Upper lobe of left lung (tissue), 6 donors: ENCODE measurements at regions not wholly inside any gene's neighbourhood (a gene's known extent, or its start where the extent isn't known, plus 50 kb on each side); places are given as distances from the start of the nearest gene placed in this dataset.

Experiments used
- ATAC-seq, 2 donors: fragments of 200-7000 bp; cut with Tn5 transposase; one replicate each; pipeline ENCODE4 v1.9.1; 2022; ENCODE audit warnings: mild to moderate bottlenecking in 2 of 2, moderate library complexity in 2 of 2; ENCODE audit not compliant: low FRiP score in 2 of 2
- DNase-seq, 2 donors: peaks; one replicate each; pipeline ENCODE4 v3.0.0-alpha.2; 2019 to 2020
- H3K27ac ChIP-seq, 4 donors: fragments of 200-600 bp; sonication (generic); one replicate each; pipeline ENCODE4 v1.5.1; 2016 to 2019
- H3K27me3 ChIP-seq, 4 donors: fragments of 200-600 bp; sonication (generic); one replicate each; pipeline ENCODE4 v1.5.1; 2017 to 2019
- H3K36me3 ChIP-seq, 4 donors: fragments of 200-600 bp; sonication (generic); one replicate each; pipeline ENCODE4 v1.5.1; 2016 to 2019
- H3K4me1 ChIP-seq, 4 donors: fragments of 200-600 bp; sonication (generic); one replicate each; pipeline ENCODE4 v1.5.1; 2018 to 2019
- H3K4me3 ChIP-seq, 4 donors: fragments of 200-600 bp; sonication (generic); one replicate each; pipeline ENCODE4 v1.5.1; 2017 to 2019; ENCODE audit warnings: mild to moderate bottlenecking in 2 of 4, moderate library complexity in 1 of 4
- H3K9me3 ChIP-seq, 4 donors: fragments of 200-600 bp; sonication (generic); one replicate each; pipeline ENCODE4 v1.5.1; 2018 to 2019
- EP300 ChIP-seq, 4 donors: sonication (generic); formaldehyde crosslinking; IDR thresholded peaks; one replicate each; pipeline ENCODE4 v1.5.1; 2017; ENCODE audit warnings: antibody characterized with exemption in 4 of 4, control low read depth in 2 of 4
- POLR2A ChIP-seq, 4 donors: fragments of 450-650 bp; IDR thresholded peaks; one replicate each; pipeline ENCODE4 v1.5.1; 2016 to 2017; ENCODE audit warnings: antibody characterized with exemption in 4 of 4, mild to moderate bottlenecking in 2 of 4
- POLR2AphosphoS5 ChIP-seq, 2 donors: sonication (generic); formaldehyde crosslinking; IDR thresholded peaks; one replicate each; pipeline ENCODE4 v1.5.1; 2017; ENCODE audit warnings: antibody characterized with exemption in 2 of 2
- WGBS, 2 donors: methylation state at CpG; one replicate each; pipeline ENCODE4 v1.1.5; 2017 to 2018; 5-methylcytosine and 5-hydroxymethylcytosine counted together
- TF ChIP-seq, protein P1 (sequence below), 6 experiments: fragments of 450-650 bp in 4 of 6; fragments of 200-600 bp in 2 of 6; sonication (generic) in 2 of 6; IDR thresholded peaks; one replicate each; pipeline ENCODE4 v1.5.1; 2016 to 2019; ENCODE audit warnings: antibody characterized with exemption in 6 of 6
- donor health status: DM: no; HTN: no; CAD: no; lungs with moderate emphysema.
- donor health status: DM: no; HTN: yes; CAD: no; lungs with severe emphysema.

DNA sequence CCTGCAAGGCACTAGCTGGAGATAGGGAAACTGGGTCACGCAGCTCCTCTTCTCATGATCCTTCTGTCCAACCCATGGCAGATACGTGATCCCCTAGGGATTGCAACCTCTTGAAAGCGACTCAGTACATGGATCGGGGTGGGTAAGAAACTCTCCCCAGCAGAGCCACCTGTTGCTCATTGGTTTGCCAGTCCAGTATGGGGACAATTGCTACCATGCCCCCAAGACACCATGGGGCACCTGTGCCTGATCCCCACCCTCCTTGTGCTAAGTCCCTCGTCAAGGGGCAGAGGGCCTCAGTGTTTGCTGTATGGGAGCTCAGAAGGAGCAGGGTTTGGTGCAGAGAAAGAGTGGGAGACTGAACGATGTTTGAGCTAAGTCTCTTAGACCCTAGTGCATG is 500.9 kb downstream of the ENC1 start:
- 92 to 96% methylated on average over 6 of the region's 6 CpGs for WGBS, 2 donors
- ATAC-seq (no peak), DNase-seq (no peak)
- no peak overlapping the region for H3K27ac ChIP-seq
- H3K4me3 ChIP-seq, result no peak overlapping the region
- TF ChIP-seq, protein P1, sequence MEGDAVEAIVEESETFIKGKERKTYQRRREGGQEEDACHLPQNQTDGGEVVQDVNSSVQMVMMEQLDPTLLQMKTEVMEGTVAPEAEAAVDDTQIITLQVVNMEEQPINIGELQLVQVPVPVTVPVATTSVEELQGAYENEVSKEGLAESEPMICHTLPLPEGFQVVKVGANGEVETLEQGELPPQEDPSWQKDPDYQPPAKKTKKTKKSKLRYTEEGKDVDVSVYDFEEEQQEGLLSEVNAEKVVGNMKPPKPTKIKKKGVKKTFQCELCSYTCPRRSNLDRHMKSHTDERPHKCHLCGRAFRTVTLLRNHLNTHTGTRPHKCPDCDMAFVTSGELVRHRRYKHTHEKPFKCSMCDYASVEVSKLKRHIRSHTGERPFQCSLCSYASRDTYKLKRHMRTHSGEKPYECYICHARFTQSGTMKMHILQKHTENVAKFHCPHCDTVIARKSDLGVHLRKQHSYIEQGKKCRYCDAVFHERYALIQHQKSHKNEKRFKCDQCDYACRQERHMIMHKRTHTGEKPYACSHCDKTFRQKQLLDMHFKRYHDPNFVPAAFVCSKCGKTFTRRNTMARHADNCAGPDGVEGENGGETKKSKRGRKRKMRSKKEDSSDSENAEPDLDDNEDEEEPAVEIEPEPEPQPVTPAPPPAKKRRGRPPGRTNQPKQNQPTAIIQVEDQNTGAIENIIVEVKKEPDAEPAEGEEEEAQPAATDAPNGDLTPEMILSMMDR (IDR thresholded peaks at IDR 0.05), result no peak
- TF ChIP-seq EP300 (IDR thresholded peaks at IDR 0.05) (no peak), POLR2A (IDR thresholded peaks at IDR 0.05) (no peak), POLR2AphosphoS5 (IDR thresholded peaks at IDR 0.05) (no peak)
- peaks cover 0 to 3% (median 0%) of the 10 kb centered on the region in 4 donors for H3K4me1 ChIP-seq
- no peaks in the 10 kb centered on the region for H3K36me3 ChIP-seq
- H3K9me3 ChIP-seq, result no peaks in the 10 kb centered on the region
- H3K27me3 ChIP-seq, result no peaks in the 10 kb centered on the region

DNA sequence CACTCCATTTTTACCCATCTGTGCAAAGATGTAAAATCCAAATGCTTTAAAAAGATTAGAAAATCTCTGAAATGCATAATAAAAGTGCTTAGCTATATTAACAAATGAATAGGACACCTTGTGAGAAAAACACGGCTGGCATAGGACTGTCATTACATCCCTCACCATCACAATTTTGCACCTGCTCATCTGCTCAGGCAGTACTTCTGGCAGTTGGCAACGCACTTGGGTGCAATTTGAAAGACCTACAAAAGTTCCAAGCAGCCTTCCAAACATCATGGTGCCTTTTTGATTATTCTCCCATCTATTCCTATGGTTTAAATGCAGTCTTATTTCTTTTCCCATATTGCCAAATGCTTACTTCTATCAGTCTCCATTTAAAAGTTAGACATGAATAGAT is 501.8 kb downstream of the ENC1 start:
- ATAC-seq, result no peak
- 75 to 94% methylated on average over 2 of the region's 2 CpGs for WGBS, 2 donors
- TF ChIP-seq EP300 (IDR thresholded peaks at IDR 0.05), result no peak
- TF ChIP-seq POLR2A (IDR thresholded peaks at IDR 0.05), result no peak
- TF ChIP-seq POLR2AphosphoS5 (IDR thresholded peaks at IDR 0.05), result no peak
- TF ChIP-seq, protein P1 (IDR thresholded peaks at IDR 0.05), result no peak
- peaks cover 0 to 3% (median 0%) of the 10 kb centered on the region in 4 donors for H3K4me1 ChIP-seq
- no peaks in the 10 kb centered on the region for H3K9me3 ChIP-seq
- H3K4me3 ChIP-seq, result no peak overlapping the region
- no peak overlapping the region for H3K27ac ChIP-seq
- no peaks in the 10 kb centered on the region for H3K27me3 ChIP-seq
- H3K36me3 ChIP-seq, result no peaks in the 10 kb centered on the region
- no peak for DNase-seq

DNA sequence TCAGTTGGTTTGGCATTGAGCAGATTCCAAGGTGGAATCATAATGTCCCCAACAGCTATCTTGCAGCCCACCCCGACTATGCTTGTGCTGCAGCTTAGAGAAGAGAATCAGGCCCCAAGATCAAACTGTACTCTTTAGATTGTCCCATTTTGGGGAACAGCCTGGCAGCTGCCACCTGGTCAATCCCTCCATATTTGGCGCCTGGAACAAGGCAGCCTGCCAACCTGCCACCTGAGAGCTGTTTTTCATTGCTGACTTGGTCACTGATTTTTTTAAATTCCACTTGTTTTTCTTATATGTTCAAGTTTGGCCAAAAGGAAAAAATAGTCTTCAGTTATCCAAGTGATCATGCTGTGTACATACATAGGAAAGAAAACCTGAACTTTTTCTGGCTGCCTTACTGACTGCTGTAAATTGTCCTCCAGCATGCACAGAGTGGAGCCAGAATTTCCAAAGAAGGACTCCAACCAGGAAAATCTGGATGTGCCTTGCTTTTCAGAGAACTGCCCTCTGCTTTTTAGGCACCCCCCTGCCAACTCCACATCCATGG is 504.2 kb downstream of the ENC1 start:
- H3K4me3 ChIP-seq, result no peak overlapping the region
- 84 to 87% methylated on average over 2 of the region's 2 CpGs for WGBS, 2 donors
- no peaks in the 10 kb centered on the region for H3K36me3 ChIP-seq

DNA sequence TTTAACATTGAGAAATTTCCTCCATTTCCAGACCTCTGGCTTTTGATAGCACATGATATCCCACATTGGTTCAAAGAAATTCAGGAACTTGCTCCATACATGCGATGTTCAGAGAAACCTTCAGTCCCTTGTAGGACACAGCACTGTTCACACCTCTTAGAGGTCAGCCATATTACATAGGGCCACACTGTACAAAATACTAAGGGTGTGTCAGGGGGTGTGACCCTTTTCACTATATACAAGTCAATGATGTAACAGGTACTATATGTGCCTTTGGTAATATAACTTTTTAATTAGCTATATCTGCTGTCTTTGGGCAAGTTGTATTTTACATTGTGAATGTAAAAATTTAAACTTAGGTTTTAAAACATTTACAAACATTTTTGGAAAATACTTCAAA is 505.5 kb downstream of the ENC1 start:
- TF ChIP-seq POLR2A (IDR thresholded peaks at IDR 0.05) (no peak), EP300 (IDR thresholded peaks at IDR 0.05) (no peak), POLR2AphosphoS5 (IDR thresholded peaks at IDR 0.05) (no peak)
- TF ChIP-seq, protein P1 (IDR thresholded peaks at IDR 0.05), result no peak
- Histone ChIP-seq H3K27ac (no peak overlapping the region), H3K36me3 (no peaks in the 10 kb centered on the region), H3K27me3 (no peaks in the 10 kb centered on the region), H3K4me3 (no peak overlapping the region), H3K4me1 (no peaks in the 10 kb centered on the region), H3K9me3 (no peaks in the 10 kb centered on the region)
- no peak for DNase-seq
- 94 to 100% methylated on average over 1 of the region's 1 CpG for WGBS, 2 donors
- no peak for ATAC-seq

More for the DNA sequence above, 504.2 kb downstream of the ENC1 start:
- no peak for DNase-seq
- TF ChIP-seq EP300 (IDR thresholded peaks at IDR 0.05) (no peak), POLR2AphosphoS5 (IDR thresholded peaks at IDR 0.05) (no peak), POLR2A (IDR thresholded peaks at IDR 0.05) (no peak)
- TF ChIP-seq, protein P1 (IDR thresholded peaks at IDR 0.05), result no peak
- ATAC-seq, result no peak
- Histone ChIP-seq H3K27me3 (no peaks in the 10 kb centered on the region), H3K9me3 (no peaks in the 10 kb centered on the region), H3K27ac (no peak overlapping the region), H3K4me1 (no peaks in the 10 kb centered on the region)

DNA sequence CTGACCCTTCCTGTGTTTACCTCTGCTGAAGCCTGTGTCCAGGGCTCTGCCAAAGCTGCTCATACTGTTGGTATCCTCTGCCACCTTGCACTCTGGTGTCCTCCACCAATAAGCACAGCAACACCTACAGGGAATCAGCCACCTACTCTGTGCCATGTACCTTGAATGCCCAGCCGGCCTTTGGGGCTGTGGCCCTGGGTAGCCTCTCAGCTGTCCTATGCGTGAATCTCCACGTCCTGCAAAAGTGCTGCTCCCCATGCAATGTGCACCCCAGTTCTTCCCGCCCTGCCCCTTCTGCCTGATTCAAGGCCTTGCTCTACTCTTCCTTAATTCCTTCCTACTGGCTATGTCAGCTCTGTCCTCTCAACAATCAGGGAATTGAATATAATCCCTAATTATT is 506.5 kb downstream of the ARHGEF28 start:
- Histone ChIP-seq H3K4me1 (peaks cover 7 to 10% (median 9%) of the 10 kb centered on the region in 4 donors), H3K27me3 (no peaks in the 10 kb centered on the region), H3K36me3 (no peaks in the 10 kb centered on the region), H3K9me3 (no peaks in the 10 kb centered on the region), H3K4me3 (no peak overlapping the region), H3K27ac (no peak overlapping the region)
- 95% methylated on average over 4 of the region's 4 CpGs for WGBS, 2 donors
- TF ChIP-seq POLR2AphosphoS5 (IDR thresholded peaks at IDR 0.05) (no peak), EP300 (IDR thresholded peaks at IDR 0.05) (no peak), POLR2A (IDR thresholded peaks at IDR 0.05) (no peak)
- TF ChIP-seq, protein P1 (IDR thresholded peaks at IDR 0.05), result no peak
- DNase-seq, result peak in 1 of 2 donors; percentile 13
- no peak for ATAC-seq
